ENCODE measurements at regions not wholly inside any gene's neighbourhood (a gene's known extent, or its start where the extent isn't known, plus 50 kb on each side); places are given as distances from the start of the nearest gene placed in this dataset.

GRCh38 chr1:110282395-110282794, 56.8 kb upstream of the RBM15 start:
- DNase-seq (ENCODE audit: low spot score in 2 of 2): peak in 1 of 2 donors; percentile 12
- no peaks in the 10 kb centered on the region for H3K9me3 ChIP-seq
- no peaks in the 10 kb centered on the region for H3K36me3 ChIP-seq
- intact Hi-C loops (cut with DNase I): no loop called here
- H3K27ac ChIP-seq: no peak overlapping the region
- TF ChIP-seq, protein P1, sequence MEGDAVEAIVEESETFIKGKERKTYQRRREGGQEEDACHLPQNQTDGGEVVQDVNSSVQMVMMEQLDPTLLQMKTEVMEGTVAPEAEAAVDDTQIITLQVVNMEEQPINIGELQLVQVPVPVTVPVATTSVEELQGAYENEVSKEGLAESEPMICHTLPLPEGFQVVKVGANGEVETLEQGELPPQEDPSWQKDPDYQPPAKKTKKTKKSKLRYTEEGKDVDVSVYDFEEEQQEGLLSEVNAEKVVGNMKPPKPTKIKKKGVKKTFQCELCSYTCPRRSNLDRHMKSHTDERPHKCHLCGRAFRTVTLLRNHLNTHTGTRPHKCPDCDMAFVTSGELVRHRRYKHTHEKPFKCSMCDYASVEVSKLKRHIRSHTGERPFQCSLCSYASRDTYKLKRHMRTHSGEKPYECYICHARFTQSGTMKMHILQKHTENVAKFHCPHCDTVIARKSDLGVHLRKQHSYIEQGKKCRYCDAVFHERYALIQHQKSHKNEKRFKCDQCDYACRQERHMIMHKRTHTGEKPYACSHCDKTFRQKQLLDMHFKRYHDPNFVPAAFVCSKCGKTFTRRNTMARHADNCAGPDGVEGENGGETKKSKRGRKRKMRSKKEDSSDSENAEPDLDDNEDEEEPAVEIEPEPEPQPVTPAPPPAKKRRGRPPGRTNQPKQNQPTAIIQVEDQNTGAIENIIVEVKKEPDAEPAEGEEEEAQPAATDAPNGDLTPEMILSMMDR (IDR thresholded peaks at IDR 0.05): no peak
- no peak overlapping the region for H3K4me3 ChIP-seq
- H3K4me1 ChIP-seq: no peaks in the 10 kb centered on the region
- no peaks in the 10 kb centered on the region for H3K27me3 ChIP-seq

DNA sequence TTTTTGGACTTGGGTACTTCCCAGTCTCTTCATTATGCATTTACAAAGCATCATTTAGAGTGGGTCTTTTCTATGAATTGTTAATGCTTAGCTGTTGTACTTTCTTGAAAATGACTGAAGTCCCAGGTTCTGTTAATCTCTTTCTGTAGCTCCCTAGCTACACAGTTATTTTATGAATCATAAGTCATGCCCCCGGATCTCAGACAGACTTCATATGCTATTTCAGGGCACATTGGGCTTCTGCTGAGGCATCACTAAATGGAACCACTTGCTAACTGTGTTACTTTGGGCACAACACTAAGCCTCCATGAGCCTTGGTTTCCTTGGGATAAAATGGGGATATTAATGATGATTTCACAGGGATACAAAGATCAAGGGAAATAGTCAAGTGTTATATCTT, 55.5 kb upstream of the RBM15 start:
- H3K36me3 ChIP-seq: no peaks in the 10 kb centered on the region
- H3K4me1 ChIP-seq: no peaks in the 10 kb centered on the region
- H3K4me3 ChIP-seq: no peak overlapping the region
- no peaks in the 10 kb centered on the region for H3K9me3 ChIP-seq
- DNase-seq (ENCODE audit: low spot score in 2 of 2): no peak
- intact Hi-C loops (cut with DNase I): no loop called here
- H3K27me3 ChIP-seq: no peaks in the 10 kb centered on the region
- TF ChIP-seq, protein P1 (IDR thresholded peaks at IDR 0.05): no peak
- H3K27ac ChIP-seq: no peak overlapping the region

- intact Hi-C loops (cut with DNase I): no loop called here
- Histone ChIP-seq H3K36me3 (no peaks in the 10 kb centered on the region), H3K27ac (no peak overlapping the region), H3K9me3 (no peaks in the 10 kb centered on the region), H3K4me1 (no peaks in the 10 kb centered on the region), H3K4me3 (no peak overlapping the region), H3K27me3 (no peaks in the 10 kb centered on the region)
- TF ChIP-seq, protein P1 (IDR thresholded peaks at IDR 0.05): no peak
- DNase-seq (ENCODE audit: low spot score in 2 of 2): peak in 1 of 2 donors; percentile 24
Measured at GRCh38 chr1:110285316-110285715, 53.9 kb upstream of the RBM15 start.

DNA sequence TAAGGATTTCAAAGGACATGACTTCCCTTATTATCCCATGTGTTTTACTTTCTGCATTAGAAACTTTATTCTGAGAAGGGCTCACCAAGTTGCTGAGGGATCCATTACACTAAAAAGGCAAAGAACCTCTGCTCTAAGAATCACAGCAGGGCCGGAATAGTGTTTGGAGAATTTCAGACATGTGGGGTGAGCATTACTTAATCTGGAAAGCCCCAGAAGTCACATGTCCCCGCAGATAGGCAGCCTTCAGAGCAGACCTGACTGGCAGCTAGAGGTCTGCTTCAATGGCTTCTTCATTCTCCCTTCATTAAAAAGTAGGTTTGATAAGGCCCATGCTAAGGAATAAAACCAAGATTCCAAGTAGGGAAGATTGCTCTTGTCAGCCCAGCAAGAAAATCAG, 52.6 kb upstream of the RBM15 start:
- no peak overlapping the region for H3K4me3 ChIP-seq
- DNase-seq (ENCODE audit: low spot score in 2 of 2): no peak
- H3K27ac ChIP-seq: no peak overlapping the region
- no peaks in the 10 kb centered on the region for H3K36me3 ChIP-seq
- TF ChIP-seq, protein P1 (IDR thresholded peaks at IDR 0.05): no peak
- no peaks in the 10 kb centered on the region for H3K4me1 ChIP-seq
- intact Hi-C loops (cut with DNase I): no loop called here
- H3K9me3 ChIP-seq: no peaks in the 10 kb centered on the region
- no peaks in the 10 kb centered on the region for H3K27me3 ChIP-seq

DNA sequence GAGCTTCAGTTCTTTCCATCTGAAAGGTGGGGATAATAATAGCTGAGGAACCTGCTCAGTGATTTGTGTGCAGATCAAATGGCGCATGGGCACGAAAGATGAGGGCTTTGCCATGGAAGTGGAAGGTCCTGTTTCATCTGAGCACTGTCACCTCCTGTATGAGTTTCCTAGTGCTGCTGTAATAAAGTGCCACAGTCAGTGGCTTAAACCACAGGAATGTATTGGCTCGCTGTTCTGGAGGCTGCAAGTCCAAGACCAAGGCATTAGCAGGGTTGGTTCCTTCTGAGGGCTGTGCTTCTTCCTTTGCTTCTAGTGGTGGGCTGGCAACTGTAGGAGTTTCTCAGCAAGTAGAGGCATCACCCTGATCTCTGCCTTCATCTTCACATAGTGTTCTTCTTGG, 51.1 kb upstream of the RBM15 start:
- no peak overlapping the region for H3K27ac ChIP-seq
- H3K36me3 ChIP-seq: no peaks in the 10 kb centered on the region
- no peaks in the 10 kb centered on the region for H3K9me3 ChIP-seq
- H3K27me3 ChIP-seq: no peaks in the 10 kb centered on the region
- no peak overlapping the region for H3K4me3 ChIP-seq
- H3K4me1 ChIP-seq: no peaks in the 10 kb centered on the region
- TF ChIP-seq, protein P1 (IDR thresholded peaks at IDR 0.05): no peak
- no peak for DNase-seq (ENCODE audit: low spot score in 2 of 2)
- intact Hi-C loops (cut with DNase I): no loop called here

Measured in ascending aorta (tissue), 2 donors.